NAMALWA (cell line): ENCODE measurements at regions not wholly inside any gene's neighbourhood (a gene's known extent, or its start where the extent isn't known, plus 50 kb on each side); places are given as distances from the start of the nearest gene placed in this dataset.
"Not testable (repeated sequence)": the region's sequence is repeated elsewhere in the genome, so short reads cannot be mapped to it uniquely, and the experiment has no call there.

Experiments
- DNase-seq: peaks from one replicate; pipeline ENCODE4 v3.0.0-alpha.2; 2015; ENCODE audit warnings: low spot score

GRCh38 chr16:51977506-51977905 is 569.4 kb downstream of the TOX3 start:
- DNase-seq, result not testable (repeated sequence)

- DNase-seq, result peak; percentile 28
Observed at GRCh38 chr16:51971184-51971583, 575.8 kb downstream of the TOX3 start.

- DNase-seq, result no peak
Observed at GRCh38 chr16:51968749-51969148, 578.2 kb downstream of the TOX3 start.

- DNase-seq, result no peak
Observed at GRCh38 chr16:51967646-51968045, 579.3 kb downstream of the TOX3 start.

GRCh38 chr16:51960931-51961330 is 586.0 kb downstream of the TOX3 start:
- DNase-seq, result no peak

- DNase-seq, result no peak
Observed at GRCh38 chr16:51953286-51953985, 593.5 kb downstream of the TOX3 start.

- no peak for DNase-seq
Observed at GRCh38 chr16:51952500-51952899, 594.4 kb downstream of the TOX3 start.

- no peak for DNase-seq
Observed at GRCh38 chr16:51951668-51952298, 595.2 kb downstream of the TOX3 start.

- DNase-seq, result no peak
Observed at GRCh38 chr16:51950118-51950780, 596.7 kb downstream of the TOX3 start.

- DNase-seq, result no peak
Observed at GRCh38 chr16:51949282-51949681, 597.7 kb downstream of the TOX3 start.

GRCh38 chr16:51941412-51941811 is 605.5 kb downstream of the TOX3 start:
- no peak for DNase-seq

- no peak for DNase-seq
Observed at GRCh38 chr16:51940183-51940582, 606.8 kb downstream of the TOX3 start.

- DNase-seq, result no peak
Observed at GRCh38 chr16:51939378-51939871, 607.5 kb downstream of the TOX3 start.

- no peak for DNase-seq
Observed at GRCh38 chr16:51938861-51939260, 608.1 kb downstream of the TOX3 start.

GRCh38 chr16:51937771-51938170 is 609.2 kb downstream of the TOX3 start:
- DNase-seq, result no peak

- DNase-seq, result no peak
Observed at GRCh38 chr16:51936846-51937245, 610.1 kb downstream of the TOX3 start.

GRCh38 chr16:51932317-51932716 is 614.6 kb downstream of the TOX3 start:
- no peak for DNase-seq

GRCh38 chr16:51931653-51932052 is 615.3 kb downstream of the TOX3 start:
- DNase-seq, result no peak

- DNase-seq, result no peak
Observed at GRCh38 chr16:51924744-51925143, 622.2 kb downstream of the TOX3 start.

- DNase-seq, result no peak
Observed at GRCh38 chr16:51922476-51922875, 624.5 kb downstream of the TOX3 start.

GRCh38 chr16:51919736-51920135 is 627.2 kb downstream of the TOX3 start:
- no peak for DNase-seq

- DNase-seq, result no peak
Observed at GRCh38 chr16:51916814-51917213, 630.1 kb downstream of the TOX3 start.

- no peak for DNase-seq
Observed at GRCh38 chr16:51916231-51916630, 630.7 kb downstream of the TOX3 start.
